ENCODE measurements at regions not wholly inside any gene's neighbourhood (a gene's known extent, or its start where the extent isn't known, plus 50 kb on each side); places are given as distances from the start of the nearest gene placed in this dataset.

GRCh38 chr16:86410529-86410928 is 99.8 kb upstream of the FOXF1 start (continued):
- TF ChIP-seq ELF1 (IDR thresholded peaks at IDR 0.05; ENCODE audit: borderline replicate concordance, low read depth), result no peak
- TF ChIP-seq MAX (IDR thresholded peaks at IDR 0.05), result no peak
- no peak for TF ChIP-seq EZH2phosphoT487 (IDR thresholded peaks at IDR 0.05; ENCODE audit: borderline replicate concordance)
- TF ChIP-seq SRF (IDR thresholded peaks at IDR 0.05; ENCODE audit: low read depth), result no peak
- TF ChIP-seq ZFX (IDR thresholded peaks at IDR 0.05), result no peak
- TF ChIP-seq YY1 (IDR thresholded peaks at IDR 0.05; ENCODE audit: extremely low read depth, insufficient replicate concordance, low read depth, low read length), result no peak

GRCh38 chr16:86411897-86412296 is 98.4 kb upstream of the FOXF1 start:
- DNase-seq (ENCODE audit: low read depth, low spot score) (no peak), ATAC-seq (no peak)
- no peak overlapping the region for H3K4me3 ChIP-seq (replicated peaks in 1 of 2; ENCODE audit: low read depth in 1 of 2, low read length in 2 of 2)
- H3K9me3 ChIP-seq (ENCODE audit: control insufficient read depth in 1 of 2, insufficient read depth in 1 of 2, low read depth in 1 of 2, low read length in 2 of 2), result peaks cover 0 to 23% of the 10 kb centered on the region in 2 experiments; a peak in 1 of 4 replicates
- H3K27ac ChIP-seq (ENCODE audit: low read depth, low read length), result no peak overlapping the region
- POLR2A ChIA-PET, result no interaction called here
- no peaks in the 10 kb centered on the region for H3K27me3 ChIP-seq (ENCODE audit: insufficient read depth, low read length)
- no peaks in the 10 kb centered on the region for H3K79me2 ChIP-seq (ENCODE audit: insufficient read depth, low read length)
- no peaks in the 10 kb centered on the region for H3K9me2 ChIP-seq (ENCODE audit: insufficient read depth)
- H3K9ac ChIP-seq (ENCODE audit: low read length), result no peak overlapping the region
- H4K20me1 ChIP-seq (ENCODE audit: insufficient read depth), result no peaks in the 10 kb centered on the region
- no peak overlapping the region for H3K4me2 ChIP-seq (ENCODE audit: low read length)
- CTCF ChIA-PET, result no interaction called here
- no peak overlapping the region for H2AFZ ChIP-seq (ENCODE audit: low read depth, low read length, poor library complexity, severe bottlenecking)
- no peaks in the 10 kb centered on the region for H3K4me1 ChIP-seq (ENCODE audit: control insufficient read depth in 1 of 2, insufficient read depth in 2 of 2, low read length in 2 of 2)
- H3K36me3 ChIP-seq (ENCODE audit: control insufficient read depth in 1 of 2, insufficient read depth in 2 of 2, low read length in 2 of 2), result no peaks in the 10 kb centered on the region
- no TSS peak for BruUV-seq (replicated peaks)
- RAD21 ChIA-PET (ENCODE audit: low non-redundant PET in 1 of 2, low total read pairs in 2 of 2, uncharacterized antibody in 2 of 2, unreplicated experiment in 2 of 2), result no interaction called here
- intact Hi-C loops (cut with micrococcal nuclease), result no loop called here
- TF ChIP-seq JUND (IDR thresholded peaks at IDR 0.05) (no peak), SP1 (IDR thresholded peaks at IDR 0.05; ENCODE audit: low read depth) (no peak), ELF1 (IDR thresholded peaks at IDR 0.05; ENCODE audit: borderline replicate concordance, low read depth) (no peak), REST (IDR thresholded peaks at IDR 0.05; ENCODE audit: low read depth) (no peak), RAD21 (IDR thresholded peaks at IDR 0.05; ENCODE audit: low read depth) (no peak), EGR1 (IDR thresholded peaks at IDR 0.05; ENCODE audit: low read depth) (no peak), ZFX (IDR thresholded peaks at IDR 0.05) (no peak), CBX3 (IDR thresholded peaks at IDR 0.05; ENCODE audit: low read depth) (no peak), ZNF274 (IDR thresholded peaks at IDR 0.05; ENCODE audit: low read depth, low read length) (no peak), SIN3A (IDR thresholded peaks at IDR 0.05; ENCODE audit: low read depth) (no peak), FOSL1 (IDR thresholded peaks at IDR 0.05; ENCODE audit: low read depth) (no peak), SRF (IDR thresholded peaks at IDR 0.05; ENCODE audit: low read depth) (no peak), CTCF (IDR thresholded peaks at IDR 0.05 in 2 of 3, conservative IDR thresholded peaks at IDR 0.05 in 1 of 3; ENCODE audit: borderline replicate concordance in 1 of 3, insufficient read depth in 1 of 3, low read depth in 2 of 3, low read length in 2 of 3) (no peak), TCF7L2 (IDR thresholded peaks at IDR 0.05; ENCODE audit: borderline replicate concordance, extremely low read depth, insufficient read depth, insufficient read length) (no peak), CEBPB (IDR thresholded peaks at IDR 0.05; ENCODE audit: low read depth) (no peak)
- TF ChIP-seq, protein P1, sequence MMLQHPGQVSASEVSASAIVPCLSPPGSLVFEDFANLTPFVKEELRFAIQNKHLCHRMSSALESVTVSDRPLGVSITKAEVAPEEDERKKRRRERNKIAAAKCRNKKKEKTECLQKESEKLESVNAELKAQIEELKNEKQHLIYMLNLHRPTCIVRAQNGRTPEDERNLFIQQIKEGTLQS (IDR thresholded peaks at IDR 0.05), result no peak
- TF ChIP-seq, protein P2, sequence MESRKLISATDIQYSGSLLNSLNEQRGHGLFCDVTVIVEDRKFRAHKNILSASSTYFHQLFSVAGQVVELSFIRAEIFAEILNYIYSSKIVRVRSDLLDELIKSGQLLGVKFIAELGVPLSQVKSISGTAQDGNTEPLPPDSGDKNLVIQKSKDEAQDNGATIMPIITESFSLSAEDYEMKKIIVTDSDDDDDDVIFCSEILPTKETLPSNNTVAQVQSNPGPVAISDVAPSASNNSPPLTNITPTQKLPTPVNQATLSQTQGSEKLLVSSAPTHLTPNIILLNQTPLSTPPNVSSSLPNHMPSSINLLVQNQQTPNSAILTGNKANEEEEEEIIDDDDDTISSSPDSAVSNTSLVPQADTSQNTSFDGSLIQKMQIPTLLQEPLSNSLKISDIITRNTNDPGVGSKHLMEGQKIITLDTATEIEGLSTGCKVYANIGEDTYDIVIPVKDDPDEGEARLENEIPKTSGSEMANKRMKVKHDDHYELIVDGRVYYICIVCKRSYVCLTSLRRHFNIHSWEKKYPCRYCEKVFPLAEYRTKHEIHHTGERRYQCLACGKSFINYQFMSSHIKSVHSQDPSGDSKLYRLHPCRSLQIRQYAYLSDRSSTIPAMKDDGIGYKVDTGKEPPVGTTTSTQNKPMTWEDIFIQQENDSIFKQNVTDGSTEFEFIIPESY (IDR thresholded peaks at IDR 0.05; ENCODE audit: extremely low read depth, insufficient replicate concordance, low read length), result no peak
